ENCODE measurements at regions not wholly inside any gene's neighbourhood (a gene's known extent, or its start where the extent isn't known, plus 50 kb on each side); places are given as distances from the start of the nearest gene placed in this dataset.
"Not testable (repeated sequence)": the region's sequence is repeated elsewhere in the genome, so short reads cannot be mapped to it uniquely, and the experiment has no call there.

- not testable (repeated sequence) for TF ChIP-seq CTCF (IDR thresholded peaks at IDR 0.05; ENCODE audit: insufficient read depth, low read length); POLR2AphosphoS5 (IDR thresholded peaks at IDR 0.05; ENCODE audit: low read depth); REST (IDR thresholded peaks at IDR 0.05; ENCODE audit: insufficient replicate concordance, low read depth)
Measured at GRCh38 chr10:46691397-46691796, 112.5 kb downstream of the SYT15 start.
